Cardiac fibroblast (primary cell): ENCODE measurements at regions not wholly inside any gene's neighbourhood (a gene's known extent, or its start where the extent isn't known, plus 50 kb on each side); places are given as distances from the start of the nearest gene placed in this dataset.
A peak's percentile ranks its signal among the peaks of the same experiment; 100 is the strongest.

Experiments used
- DNase-seq, 2 donors: peaks; one replicate each; pipeline versions ENCODE4 v3.0.0 to v3.0.0-alpha.2; 2010; ENCODE audit warnings: low read depth in 2 of 2
- H3K4me3 ChIP-seq, 2 donors: replicated peaks in 1 of 2; 1 replicate in 1 of 2; 2 replicates in 1 of 2; pipeline ENCODE4 v1.5.1; 2011; ENCODE audit warnings: low read depth in 2 of 2, low read length in 2 of 2, mild to moderate bottlenecking in 2 of 2, moderate library complexity in 1 of 2
- TF ChIP-seq, protein P1 (sequence below): IDR thresholded peaks from one replicate; pipeline ENCODE4 v1.5.1; 2011; ENCODE audit warnings: low read depth, mild to moderate bottlenecking, low read length, inconsistent platforms

DNA sequence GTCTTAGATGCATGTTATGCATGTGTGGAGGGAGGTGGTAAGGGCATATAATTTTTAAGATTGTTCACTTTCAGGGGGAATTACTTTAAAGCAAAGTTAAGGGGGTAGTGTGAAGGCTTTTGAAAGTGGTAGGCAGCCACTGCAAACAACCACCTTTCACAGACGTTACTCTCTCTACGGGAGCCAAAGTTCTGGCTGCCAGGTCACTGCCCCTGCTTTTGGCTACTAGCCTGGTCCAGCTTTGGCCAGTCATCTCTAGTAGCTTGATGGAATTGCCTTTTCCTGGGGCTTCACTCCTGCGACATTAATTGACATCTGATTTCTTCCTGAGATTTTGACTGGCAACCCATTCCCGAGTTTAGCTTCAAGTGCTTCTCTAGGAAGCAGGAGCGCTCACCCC lies 397.5 kb downstream of the CDH11 start:
- DNase-seq: no peak
- H3K4me3 ChIP-seq: no peak overlapping the region
- TF ChIP-seq, protein P1, sequence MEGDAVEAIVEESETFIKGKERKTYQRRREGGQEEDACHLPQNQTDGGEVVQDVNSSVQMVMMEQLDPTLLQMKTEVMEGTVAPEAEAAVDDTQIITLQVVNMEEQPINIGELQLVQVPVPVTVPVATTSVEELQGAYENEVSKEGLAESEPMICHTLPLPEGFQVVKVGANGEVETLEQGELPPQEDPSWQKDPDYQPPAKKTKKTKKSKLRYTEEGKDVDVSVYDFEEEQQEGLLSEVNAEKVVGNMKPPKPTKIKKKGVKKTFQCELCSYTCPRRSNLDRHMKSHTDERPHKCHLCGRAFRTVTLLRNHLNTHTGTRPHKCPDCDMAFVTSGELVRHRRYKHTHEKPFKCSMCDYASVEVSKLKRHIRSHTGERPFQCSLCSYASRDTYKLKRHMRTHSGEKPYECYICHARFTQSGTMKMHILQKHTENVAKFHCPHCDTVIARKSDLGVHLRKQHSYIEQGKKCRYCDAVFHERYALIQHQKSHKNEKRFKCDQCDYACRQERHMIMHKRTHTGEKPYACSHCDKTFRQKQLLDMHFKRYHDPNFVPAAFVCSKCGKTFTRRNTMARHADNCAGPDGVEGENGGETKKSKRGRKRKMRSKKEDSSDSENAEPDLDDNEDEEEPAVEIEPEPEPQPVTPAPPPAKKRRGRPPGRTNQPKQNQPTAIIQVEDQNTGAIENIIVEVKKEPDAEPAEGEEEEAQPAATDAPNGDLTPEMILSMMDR: no peak

DNA sequence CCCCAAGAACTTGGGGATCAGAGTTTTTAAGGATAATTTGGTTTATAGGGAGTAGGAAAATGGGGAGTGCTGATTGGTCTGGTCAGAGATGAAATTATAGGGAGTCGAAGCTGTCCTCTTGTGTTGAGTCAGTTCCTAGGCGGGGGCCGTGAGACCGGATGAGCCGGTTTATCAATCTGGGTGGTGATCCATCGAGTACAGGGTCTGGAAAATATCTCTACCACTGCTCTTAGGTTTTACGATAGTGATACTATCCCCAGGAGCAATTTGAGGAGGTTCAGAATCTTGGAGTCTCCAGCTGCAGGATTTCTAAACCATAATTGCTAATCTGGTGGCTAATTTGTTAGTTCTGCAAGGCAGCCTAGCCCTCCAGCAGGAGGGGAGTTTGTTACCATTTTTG lies 403.4 kb downstream of the CDH11 start:
- no peak for DNase-seq
- H3K4me3 ChIP-seq: no peak overlapping the region
- TF ChIP-seq, protein P1: no peak

DNA sequence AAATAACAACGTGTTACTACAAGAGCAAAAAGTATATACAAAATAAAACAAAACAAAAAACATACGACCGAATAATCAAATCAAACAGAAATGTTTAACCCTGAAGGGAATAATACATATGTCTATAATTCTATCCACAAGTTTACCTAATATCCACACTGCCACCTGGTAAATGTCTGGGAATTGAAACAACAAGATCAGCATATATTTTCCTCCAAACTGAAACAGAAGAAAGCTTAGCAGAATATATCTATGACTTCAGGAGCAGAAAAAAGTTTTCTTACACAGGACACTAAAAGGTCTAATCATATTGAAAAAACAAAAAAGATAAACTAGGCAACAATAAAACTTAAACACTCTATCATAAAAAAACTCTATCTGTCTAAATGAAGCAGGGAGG lies 404.0 kb downstream of the CDH11 start:
- no peak overlapping the region for H3K4me3 ChIP-seq
- DNase-seq: no peak
- TF ChIP-seq, protein P1: no peak

DNA sequence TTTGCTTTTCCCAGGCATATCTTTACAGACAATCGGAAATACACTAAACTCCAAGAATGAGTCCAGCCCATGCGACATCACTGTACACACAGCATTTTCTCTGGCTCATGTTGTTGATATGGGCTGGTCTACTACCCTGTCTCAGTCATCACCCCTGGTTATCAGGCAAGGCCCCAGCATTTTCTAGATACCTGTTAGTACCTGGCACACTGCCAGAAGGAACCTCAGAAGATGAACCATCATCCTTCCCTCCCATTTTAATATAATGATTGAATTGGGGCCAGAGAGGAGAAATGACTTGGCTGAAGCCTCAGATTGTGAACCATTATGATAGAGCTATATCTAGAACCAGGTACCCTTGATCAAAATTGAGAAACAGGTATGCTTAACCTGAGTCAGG lies 406.2 kb downstream of the CDH11 start:
- H3K4me3 ChIP-seq: no peak overlapping the region
- TF ChIP-seq, protein P1: no peak
- DNase-seq: no peak

DNA sequence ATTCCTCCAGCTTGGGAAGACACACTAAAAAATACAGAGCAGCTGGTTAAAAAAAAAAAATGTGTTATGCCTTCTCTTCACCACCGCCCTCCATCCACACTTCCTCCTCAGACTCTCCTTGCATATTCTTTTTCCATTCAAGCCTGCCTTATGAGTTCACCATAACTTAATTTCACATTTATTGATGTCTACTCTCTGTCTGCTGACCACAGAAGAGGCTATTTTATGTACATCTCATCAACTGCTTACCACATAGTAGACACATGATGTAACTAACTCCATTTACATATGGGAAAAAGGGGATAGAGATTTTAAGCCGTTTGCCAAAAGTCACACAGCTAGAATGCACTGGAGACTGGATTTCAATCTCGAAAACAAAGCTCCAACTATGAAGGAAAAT lies 409.8 kb downstream of the CDH11 start:
- TF ChIP-seq, protein P1: no peak
- no peak overlapping the region for H3K4me3 ChIP-seq
- DNase-seq: peak in 1 of 2 donors; percentile 29

DNA sequence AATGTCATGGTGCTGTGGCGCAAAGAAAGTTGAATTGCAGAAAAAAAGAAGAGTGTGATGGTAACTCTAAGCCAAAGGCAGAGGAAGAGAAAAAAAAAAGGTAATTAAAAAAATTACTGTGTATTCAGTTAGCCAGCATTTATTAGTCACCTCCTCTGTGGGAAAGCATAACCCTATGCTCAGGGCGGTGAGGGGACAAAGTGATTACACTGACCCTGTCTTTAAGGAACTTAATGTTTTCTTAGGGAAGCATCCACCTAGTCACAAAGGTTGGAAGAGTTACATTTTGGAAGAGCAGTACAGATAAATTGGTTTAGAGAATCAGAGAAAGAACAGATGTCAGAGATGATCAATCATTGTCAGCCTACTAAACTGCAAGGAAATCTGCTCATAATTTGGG lies 410.3 kb downstream of the CDH11 start:
- TF ChIP-seq, protein P1: no peak
- no peak for DNase-seq
- no peak overlapping the region for H3K4me3 ChIP-seq

DNA sequence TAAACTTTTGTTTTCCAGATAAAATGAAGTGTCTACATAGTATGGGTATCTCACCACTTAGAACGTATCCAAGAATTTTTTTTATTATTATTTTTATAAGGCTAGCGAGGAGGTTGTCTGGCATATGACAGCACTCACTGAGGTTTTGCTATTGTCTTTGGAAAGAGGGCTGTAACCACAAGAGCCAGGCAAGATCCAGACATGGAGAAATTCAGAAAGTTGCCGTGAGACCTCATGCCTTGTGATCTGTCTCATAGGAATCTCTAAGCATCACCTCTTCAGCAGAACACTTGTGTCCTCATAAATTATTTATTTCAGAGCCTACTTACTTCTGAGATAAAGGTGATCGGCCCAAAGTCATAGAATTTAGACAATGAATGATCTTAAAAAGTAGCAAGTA lies 410.8 kb downstream of the CDH11 start:
- H3K4me3 ChIP-seq: no peak overlapping the region
- DNase-seq: peak in 1 of 2 donors; percentile 82
- TF ChIP-seq, protein P1: no peak
